ENCODE measurements at regions not wholly inside any gene's neighbourhood (a gene's known extent, or its start where the extent isn't known, plus 50 kb on each side); places are given as distances from the start of the nearest gene placed in this dataset.

- no peak for DNase-seq (ENCODE audit: low read depth)
Measured at GRCh38 chr6:132973514-132973993, 159.2 kb downstream of the RPS12 start.

GRCh38 chr6:132974122-132974521 is 159.8 kb downstream of the RPS12 start:
- no peak for DNase-seq (ENCODE audit: low read depth)

- DNase-seq (ENCODE audit: low read depth): no peak
Measured at GRCh38 chr6:132977413-132977812, 163.0 kb downstream of the RPS12 start.

GRCh38 chr6:132978685-132979084 is 164.3 kb downstream of the RPS12 start:
- DNase-seq (ENCODE audit: low read depth): no peak

GRCh38 chr6:132993738-132994137 is 179.4 kb downstream of the RPS12 start:
- DNase-seq (ENCODE audit: low read depth): no peak

GRCh38 chr6:132995009-132995408 is 180.6 kb downstream of the RPS12 start:
- no peak for DNase-seq (ENCODE audit: low read depth)

GRCh38 chr6:132995432-132995831 is 181.1 kb downstream of the RPS12 start:
- no peak for DNase-seq (ENCODE audit: low read depth)

- DNase-seq (ENCODE audit: low read depth): no peak
Measured at GRCh38 chr6:132998418-132998817, 184.0 kb downstream of the RPS12 start.

GRCh38 chr6:133001040-133001565 is 186.7 kb downstream of the RPS12 start:
- no peak for DNase-seq (ENCODE audit: low read depth)

GRCh38 chr6:133004304-133004884 is 190.0 kb downstream of the RPS12 start:
- no peak for DNase-seq (ENCODE audit: low read depth)

GRCh38 chr6:133012774-133013173 is 198.4 kb downstream of the RPS12 start:
- no peak for DNase-seq (ENCODE audit: low read depth)

- DNase-seq (ENCODE audit: low read depth): no peak
Measured at GRCh38 chr6:133016631-133017030, 202.3 kb downstream of the RPS12 start.

- DNase-seq (ENCODE audit: low read depth): no peak
Measured at GRCh38 chr6:133017581-133017980, 203.2 kb downstream of the RPS12 start.

- DNase-seq (ENCODE audit: low read depth): no peak
Measured at GRCh38 chr6:133026705-133027104, 212.3 kb downstream of the RPS12 start.

- no peak for DNase-seq (ENCODE audit: low read depth)
Measured at GRCh38 chr6:133033263-133033662, 207.9 kb upstream of the EYA4 start.

- no peak for DNase-seq (ENCODE audit: low read depth)
Measured at GRCh38 chr6:133034509-133035206, 206.5 kb upstream of the EYA4 start.

GRCh38 chr6:133040094-133040802 is 200.9 kb upstream of the EYA4 start:
- DNase-seq (ENCODE audit: low read depth): no peak

GRCh38 chr6:133040803-133041419 is 200.2 kb upstream of the EYA4 start:
- peak; percentile 5 for DNase-seq (ENCODE audit: low read depth)

GRCh38 chr6:133042550-133043120 is 198.5 kb upstream of the EYA4 start:
- no peak for DNase-seq (ENCODE audit: low read depth)

GRCh38 chr6:133046576-133046975 is 194.6 kb upstream of the EYA4 start:
- no peak for DNase-seq (ENCODE audit: low read depth)

- DNase-seq (ENCODE audit: low read depth): no peak
Measured at GRCh38 chr6:133047065-133047665, 194.0 kb upstream of the EYA4 start.

- DNase-seq (ENCODE audit: low read depth): no peak
Measured at GRCh38 chr6:133047706-133048105, 193.5 kb upstream of the EYA4 start.
